ENCODE measurements at regions not wholly inside any gene's neighbourhood (a gene's known extent, or its start where the extent isn't known, plus 50 kb on each side); places are given as distances from the start of the nearest gene placed in this dataset.

GRCh38 chr4:43435291-43435690 lies 542.8 kb downstream of the GRXCR1 start:
- TF ChIP-seq ZNF274 (IDR thresholded peaks at IDR 0.05; ENCODE audit: low read depth, low read length) = no peak
- no peak for TF ChIP-seq YY1 (IDR thresholded peaks at IDR 0.05; ENCODE audit: insufficient read depth, insufficient read length)
